Stimulated activated CD4-positive, alpha-beta T cell treated with anti-CD3 and anti-CD28 coated beads, Interleukin-1b, Interleukin-23, amount 100 ng/mL, for 1 hour (primary cell): ENCODE measurements at regions not wholly inside any gene's neighbourhood (a gene's known extent, or its start where the extent isn't known, plus 50 kb on each side); places are given as distances from the start of the nearest gene placed in this dataset.

Experiments
- DNase-seq, 2 donors: peaks; one replicate each; pipeline ENCODE4 v3.0.0-alpha.2; 2020; ENCODE audit warnings: low read depth in 2 of 2

DNA sequence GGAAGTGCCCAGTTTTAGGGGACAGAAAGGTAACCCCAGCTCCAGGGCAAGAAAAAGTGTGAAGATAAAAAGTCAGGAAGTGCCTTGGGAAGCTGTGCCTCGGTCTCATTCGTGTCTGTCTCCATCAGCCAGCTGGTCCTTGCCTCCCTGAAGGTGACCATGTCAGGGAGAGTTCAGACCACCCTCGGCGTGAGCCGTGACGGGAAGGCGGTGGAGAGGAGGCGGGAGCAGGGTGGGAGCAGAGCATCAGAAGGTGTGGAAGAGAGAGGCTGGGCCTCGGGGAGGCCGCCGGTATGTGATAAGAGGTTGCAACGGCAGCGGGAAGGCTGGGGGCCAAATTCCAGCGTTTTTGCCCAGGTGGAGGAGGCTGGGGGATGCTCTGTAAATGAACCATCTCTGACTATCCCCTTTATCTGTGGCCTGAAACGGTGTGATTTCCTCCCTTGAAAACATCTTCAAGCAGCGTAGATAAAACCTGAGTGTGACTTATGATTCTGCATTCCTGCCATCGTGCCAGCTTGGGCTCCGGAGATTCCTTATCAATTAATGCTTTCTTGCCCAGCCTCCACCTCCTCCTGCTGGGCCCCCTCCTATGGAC is 251.8 kb downstream of the IRF8 start:
- DNase-seq: no peak

DNA sequence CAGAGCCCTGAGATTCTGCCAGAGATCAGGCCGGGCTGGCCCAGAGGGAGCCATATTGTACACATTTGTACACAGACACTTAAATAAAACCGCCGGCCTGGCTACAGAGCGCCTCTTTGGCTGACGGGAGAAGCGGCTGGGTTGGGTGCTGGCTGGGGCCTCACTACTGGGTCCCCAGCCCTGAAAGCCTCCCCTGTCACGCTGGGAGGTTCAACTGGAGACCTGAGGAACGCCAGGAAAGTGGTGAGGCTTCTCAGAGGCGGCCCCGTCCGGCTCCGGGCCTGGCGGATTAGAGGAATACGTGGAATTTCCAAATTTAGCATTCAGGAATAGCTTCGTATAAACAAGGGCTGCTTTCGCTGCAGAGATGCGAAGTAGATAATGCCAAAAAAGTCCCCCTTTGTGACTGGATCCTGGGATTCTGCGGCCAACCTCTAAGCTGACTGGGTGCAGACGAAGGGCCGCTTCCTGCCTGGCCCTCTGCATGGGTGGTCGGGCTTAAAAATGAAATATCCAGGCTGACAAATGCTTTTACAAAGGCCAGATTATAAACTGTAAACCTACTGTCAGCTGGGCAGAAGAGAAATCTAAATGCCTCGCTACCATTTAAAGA is 252.4 kb downstream of the IRF8 start:
- no peak for DNase-seq

DNA sequence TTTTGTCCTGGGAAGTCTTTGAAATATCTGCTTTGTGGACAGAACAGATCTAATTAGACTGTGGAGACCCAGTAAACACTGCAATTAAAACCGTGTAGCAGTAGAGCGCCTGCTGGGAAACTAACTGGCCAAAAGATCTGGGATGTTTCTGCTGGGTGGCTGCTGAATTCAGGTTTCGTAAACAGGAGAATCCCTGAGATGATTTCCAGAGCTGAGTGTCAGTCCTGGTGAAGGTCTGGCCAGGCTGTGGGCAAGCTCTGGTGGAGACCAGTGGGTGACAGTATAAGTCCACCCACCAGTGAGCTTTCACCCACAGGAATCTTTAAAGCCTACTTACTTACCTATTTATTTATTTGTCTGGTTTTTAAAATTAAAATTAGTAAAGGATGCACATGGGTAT is 257.2 kb downstream of the IRF8 start:
- no peak for DNase-seq

DNA sequence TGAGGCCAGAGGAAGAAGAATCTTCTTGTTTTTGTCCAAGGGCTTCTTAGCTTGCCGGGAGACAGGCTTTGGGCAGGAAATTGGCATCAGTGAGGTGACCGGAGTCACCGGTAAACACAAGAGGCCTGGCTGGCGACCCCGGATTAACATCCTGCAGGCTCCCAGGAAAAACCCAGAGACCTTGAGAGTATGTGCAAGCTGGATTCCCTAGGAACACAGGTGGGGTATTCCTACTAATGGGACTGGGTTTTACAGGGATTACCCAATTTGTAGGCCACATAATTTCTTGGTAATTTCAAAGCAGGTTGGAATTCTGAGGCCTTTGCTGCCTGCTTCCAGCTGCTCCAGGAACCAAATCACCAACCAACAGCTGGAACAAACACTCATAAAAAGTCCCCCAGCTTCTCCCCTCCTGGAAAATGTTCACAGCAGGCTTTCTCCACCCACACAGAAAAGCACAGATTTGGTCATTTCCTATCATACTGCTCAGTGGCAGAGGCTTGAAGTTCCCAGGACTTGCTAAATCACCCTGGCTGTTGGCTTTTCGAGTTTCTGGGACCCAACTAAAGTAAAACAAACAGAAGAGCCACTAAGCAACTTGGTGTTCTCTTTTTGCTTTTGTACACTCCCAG is 258.8 kb downstream of the IRF8 start:
- no peak for DNase-seq

DNA sequence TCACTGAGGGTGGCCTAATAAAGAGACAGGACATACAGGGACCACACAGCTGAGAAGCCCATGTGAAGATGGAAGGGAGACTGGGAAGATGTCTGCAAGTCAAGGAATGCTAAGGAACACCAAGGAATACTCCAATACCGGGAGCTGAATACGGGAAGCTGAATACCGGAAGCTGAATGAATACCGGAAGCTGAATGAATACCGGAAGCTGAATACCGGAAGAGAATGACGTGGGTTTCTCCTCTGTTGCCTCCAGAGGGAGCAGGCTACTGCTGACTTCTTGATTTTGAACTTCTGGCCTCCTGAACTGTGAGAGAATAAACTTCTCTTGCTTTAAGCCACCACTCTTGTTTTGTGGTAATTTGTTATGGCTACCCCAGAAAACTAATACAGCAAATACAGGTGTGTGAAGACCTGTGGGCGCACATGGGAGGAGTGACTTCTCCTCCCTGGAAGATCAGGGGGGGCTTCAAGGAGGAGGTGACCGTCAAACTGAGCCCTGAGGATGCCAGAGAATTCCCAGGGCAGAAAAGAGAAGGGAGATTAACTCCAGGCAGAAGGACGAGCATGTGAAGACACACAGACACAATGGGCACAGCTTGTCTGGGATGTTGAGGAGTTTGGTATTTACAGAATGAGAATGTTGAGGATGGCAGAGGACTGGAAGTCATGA is 259.9 kb downstream of the IRF8 start:
- no peak for DNase-seq

DNA sequence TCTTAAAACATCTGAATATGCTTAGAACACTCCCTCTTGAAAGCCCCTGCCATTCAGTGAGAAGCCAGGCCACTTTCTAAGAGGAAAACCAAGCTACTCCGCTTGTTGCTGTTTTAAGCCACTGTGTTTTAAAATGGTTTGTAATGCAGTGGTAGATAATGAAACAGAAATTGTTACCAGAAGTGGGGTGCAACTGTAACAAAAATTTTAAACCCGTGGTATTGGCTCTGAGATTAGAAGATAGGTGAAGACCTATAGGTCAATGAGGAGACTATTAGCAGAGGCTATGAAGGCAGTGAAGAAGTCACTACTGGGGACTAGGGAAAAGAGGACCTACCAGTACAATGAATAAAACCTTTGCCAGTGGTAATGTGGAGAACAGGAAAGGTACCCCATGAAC is 266.5 kb downstream of the IRF8 start:
- no peak for DNase-seq

DNA sequence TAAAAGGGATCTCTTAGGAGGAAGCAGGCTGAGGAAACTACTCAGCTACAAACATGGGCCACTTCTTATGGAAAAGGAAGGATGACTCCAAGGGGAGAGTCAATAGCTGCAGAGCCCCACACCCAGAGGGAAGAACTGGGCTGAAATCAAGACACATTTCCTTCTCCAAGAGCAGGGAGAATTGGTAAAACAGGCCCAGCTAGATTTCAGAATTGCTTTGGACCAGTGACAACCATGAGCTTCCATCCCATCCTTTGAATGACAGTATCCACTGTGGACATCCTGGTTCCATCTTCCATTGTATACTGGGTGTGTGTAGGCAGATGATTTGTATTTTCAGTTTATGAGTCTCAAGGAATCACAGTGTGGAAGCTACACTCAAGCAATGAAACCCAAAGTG is 267.5 kb downstream of the IRF8 start:
- DNase-seq: no peak

DNA sequence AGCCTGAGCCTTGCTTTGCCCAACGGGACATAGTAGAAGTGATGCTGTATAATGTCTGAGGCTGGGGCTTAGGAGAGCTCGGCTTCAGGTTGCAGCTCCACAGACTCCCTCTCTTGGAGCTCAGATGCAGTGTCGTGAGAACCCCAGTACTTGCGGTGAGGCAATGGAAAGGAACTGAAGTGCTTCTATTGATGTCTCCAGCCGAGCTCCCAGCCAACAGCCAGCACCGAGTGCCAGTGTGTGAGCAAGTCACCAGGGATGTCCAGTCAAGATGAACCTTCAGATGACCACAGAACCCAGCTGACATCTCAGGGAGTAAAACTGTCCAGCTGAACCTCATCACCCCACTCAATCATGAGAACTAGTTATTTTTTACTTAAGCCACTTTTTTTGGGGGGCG is 268.1 kb downstream of the IRF8 start:
- no peak for DNase-seq

DNA sequence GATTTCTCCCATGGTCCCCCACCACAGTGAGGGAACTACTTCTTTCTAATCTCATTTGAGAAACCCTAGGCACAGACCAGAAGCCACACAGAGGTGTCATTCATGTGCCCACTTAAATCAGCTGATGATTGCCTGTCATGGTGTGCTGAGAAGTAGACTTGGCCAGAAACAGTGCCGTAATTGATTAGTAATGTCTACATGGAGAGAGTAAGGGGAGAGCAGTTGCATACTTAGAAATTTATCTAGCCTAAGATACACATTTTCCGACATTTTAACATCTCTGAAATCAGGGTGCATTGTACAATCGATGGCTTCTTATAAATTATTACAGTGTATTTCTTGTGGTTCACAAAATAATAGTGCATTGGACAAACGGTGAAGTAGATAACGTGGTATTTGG is 271.8 kb downstream of the IRF8 start:
- DNase-seq: no peak

DNA sequence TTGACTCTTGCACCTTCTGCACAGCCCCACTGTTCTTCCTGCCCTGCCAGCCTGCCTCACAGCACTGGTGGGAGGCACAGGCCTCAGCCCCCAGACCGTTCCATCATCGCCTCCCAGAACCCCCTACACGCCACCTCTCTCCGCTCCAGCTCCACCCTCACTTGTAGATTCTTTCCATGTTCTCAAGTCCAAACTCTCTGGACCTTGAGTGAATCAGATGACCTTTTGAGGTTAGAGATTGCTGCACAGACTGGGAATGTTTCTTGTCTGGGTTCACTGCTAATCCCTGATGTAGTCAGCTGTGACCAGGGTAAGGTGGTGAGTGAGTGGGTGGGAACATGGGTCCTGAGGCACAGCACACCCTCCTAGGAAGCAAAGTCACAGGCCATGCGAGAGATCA is 272.4 kb downstream of the IRF8 start:
- DNase-seq: no peak

DNA sequence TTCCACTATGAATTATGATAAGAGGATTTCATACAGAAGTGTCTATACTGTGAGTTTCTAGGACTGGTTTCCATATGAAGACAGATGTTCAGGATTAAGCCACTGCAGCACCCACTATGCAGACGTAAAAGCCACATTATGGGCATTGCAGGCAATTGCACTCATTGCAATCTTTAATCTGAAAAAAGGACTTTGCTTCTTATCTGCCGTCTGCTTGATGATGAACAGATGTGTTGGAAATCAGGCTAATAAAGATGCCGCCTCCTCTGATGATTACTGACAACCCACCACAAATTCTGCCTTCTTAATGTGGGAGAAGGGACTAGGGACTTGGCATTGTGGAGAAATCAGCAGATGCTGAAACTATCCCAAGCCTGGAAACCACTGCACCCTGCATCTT is 276.9 kb downstream of the IRF8 start:
- no peak for DNase-seq

DNA sequence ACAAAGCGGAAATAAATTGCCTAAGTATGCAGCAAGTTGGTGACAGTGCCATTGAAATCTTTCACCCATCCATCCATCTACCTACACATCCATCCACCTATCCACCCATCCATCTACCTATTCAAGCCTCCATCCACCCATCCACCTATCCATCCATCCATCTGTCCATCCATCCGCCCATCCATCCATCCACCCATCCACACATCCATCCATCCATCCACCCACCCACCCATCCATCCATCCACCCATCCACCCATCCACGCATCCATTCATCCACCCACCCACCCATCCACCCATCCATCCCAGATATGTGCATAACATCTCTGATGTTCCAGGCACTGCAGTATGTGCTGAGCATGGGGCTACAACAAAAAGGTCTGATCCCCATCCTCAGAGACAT is 277.5 kb downstream of the IRF8 start:
- DNase-seq: no peak

DNA sequence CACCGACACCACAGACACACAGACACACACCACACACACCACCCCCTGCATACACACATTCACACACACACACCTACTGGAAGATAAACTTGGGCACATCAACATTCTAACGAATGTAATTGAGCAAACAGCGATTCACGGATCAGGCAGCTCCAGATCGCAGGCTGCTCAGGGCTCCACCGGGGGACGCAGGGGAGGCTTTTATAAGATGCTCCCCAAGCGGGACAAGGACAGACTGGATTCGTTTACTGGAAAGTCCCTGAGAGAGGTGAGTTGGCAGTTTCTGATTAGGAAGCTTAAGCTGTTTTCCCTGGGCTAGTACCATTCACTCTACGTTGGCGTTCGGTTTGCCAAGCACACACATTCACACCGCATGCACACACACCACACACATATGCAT is 281.3 kb downstream of the IRF8 start:
- DNase-seq: no peak

DNA sequence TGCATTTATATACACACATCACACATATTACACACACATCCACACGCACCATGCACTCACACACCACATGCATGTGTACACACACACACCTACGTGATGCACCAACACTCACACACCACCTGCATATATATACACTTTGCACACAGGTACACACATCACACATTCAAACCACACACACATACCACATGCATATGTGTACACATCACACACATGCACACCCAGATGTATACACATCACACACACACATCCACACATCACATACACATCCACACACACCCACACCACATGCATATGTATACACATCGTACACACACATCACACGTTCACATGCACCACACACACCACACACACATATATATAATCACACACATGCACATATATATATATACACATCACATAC is 281.8 kb downstream of the IRF8 start:
- no peak for DNase-seq

DNA sequence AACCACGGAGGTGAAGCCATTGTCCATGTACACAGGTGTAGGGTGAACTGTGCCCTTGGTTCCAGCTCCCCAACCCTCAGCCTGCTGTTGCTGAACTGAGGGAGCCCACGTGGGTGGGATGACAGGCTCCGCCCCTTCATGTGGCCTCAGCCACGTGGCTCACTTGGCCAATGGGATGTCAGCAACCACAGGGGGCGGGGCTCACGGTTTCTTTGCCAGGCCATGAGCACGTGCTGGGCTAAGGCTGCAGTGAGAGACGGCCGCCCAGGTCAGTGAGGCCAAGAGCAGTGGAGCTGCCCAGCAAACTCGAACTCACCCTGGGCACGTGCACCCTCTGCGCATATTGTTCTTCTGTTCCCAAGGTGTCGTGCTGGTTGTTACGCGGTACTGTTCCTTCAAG is 282.6 kb downstream of the IRF8 start:
- DNase-seq: no peak

DNA sequence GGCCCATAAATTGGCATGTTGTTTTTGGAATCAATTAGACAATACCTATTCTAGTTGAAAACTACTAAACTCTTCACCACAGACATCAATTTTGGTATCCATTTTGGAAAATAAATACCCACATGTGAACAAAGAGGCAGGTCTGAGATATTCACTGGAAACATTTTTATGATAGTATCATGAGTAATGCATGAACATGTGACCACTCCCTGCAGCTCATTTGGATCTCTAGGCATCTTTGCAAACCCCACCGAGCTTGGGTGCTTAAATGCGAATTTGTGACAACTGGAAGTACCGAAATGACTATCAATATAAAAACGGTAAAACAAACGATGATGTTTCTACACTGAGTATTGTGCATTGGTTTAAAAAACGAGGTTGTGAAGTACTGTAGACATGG is 285.2 kb downstream of the IRF8 start:
- no peak for DNase-seq

DNA sequence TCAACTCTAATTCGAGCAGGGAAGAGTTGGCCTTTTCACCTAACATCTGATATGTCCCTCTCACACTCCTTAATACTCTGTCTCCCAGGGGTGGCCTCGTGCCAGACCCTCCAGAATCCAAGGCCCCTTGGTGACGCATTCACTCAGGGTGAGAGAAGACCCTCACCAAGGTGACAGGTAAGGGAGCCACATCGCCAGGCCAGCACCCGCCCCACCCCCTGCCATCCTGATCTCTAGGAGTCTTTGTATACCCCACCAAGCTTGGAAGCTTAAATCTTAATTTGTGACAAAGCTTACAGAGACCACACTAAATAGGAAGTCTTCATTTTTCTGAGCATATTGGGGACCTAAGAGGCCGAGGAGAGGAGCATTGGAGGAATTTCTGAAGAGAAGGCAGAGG is 286.1 kb downstream of the IRF8 start:
- no peak for DNase-seq

DNA sequence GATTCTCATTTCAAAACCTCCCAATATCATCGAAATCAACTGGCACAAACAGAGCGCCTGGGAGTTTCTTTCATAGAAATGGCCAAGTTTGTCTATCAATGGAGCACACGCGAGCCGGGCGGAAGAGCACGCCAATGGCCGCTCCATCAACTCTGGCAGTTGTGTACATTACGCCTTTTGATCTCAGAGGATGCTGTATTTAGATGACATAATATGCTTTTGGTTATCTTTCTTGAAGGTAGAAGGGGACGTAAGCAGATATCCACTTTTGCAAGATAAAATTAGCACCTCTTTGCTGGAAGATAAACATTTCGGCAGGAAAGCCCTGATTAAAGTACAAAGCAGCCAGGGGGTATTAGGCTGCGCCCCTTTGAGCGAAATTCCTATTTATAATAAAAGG is 287.4 kb downstream of the IRF8 start:
- no peak for DNase-seq

DNA sequence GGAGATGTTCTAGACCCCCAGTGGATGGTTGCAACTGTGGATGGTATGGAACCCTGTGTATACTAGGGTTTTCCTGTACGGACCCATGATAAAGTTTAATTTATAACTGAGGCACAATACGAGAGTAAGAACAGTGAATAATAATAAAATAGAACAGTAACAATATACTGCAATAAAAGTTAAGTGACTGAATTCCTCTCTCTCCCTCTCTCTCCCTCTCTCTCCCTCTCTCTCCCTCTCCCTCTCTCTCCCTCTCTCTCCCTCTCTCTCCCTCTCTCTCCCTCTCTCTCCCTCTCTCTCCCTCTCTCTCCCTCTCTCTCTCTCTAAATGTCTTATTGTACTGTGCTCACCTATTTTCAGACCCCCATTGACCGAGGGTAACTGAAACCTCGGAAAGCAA is 291.0 kb downstream of the IRF8 start:
- DNase-seq: no peak

DNA sequence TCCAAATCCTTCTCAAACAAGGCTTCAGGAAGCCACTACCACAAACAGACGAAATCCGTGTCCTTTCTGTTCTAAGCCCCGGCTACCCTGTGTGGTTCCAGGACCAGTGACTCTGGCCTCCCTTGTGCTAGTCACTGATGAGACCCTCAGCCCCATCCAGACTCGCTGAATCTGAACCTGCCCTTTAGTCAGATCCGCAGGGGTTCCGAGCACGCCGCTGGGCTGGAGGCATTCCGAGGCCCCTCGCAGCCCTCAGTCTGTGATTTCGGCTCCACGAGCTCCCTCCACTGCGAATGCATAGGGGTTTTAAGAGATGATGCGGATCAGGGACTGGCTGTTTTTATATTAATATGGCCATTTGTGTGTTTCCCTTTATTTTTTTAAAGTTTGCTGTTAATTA is 292.7 kb downstream of the IRF8 start:
- DNase-seq: no peak

DNA sequence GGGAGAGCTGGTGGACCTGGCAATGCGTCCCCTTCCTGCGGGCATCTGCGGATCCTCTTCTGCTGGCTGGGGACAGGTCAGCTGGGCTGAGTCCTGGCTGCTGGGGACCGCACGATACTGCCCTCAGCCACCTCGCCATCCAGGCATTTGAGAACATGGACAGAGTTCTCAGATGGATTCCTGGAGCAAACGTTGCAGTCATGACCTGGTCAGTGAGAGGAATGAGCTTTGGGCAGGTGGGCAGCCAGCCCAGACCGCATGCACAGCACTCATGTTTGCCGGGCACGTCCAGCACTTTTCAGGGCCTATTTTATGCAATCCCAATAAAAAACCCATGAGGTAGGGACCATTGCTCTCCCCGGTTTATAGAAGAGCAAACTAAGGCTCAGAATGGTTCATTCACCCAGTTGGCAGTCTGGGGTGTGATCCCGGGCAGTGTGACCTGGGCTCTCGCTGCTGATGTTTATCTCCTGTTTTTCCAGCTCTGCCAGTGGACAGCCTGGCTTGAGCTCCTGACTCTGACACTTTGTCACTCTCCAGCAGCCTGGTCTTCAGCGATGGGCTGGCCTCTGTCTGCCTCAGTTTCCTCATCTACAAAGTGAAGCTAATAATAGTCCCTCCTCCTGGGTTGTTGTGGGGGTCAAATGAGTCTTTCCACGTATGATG is 294.7 kb downstream of the IRF8 start:
- no peak for DNase-seq

DNA sequence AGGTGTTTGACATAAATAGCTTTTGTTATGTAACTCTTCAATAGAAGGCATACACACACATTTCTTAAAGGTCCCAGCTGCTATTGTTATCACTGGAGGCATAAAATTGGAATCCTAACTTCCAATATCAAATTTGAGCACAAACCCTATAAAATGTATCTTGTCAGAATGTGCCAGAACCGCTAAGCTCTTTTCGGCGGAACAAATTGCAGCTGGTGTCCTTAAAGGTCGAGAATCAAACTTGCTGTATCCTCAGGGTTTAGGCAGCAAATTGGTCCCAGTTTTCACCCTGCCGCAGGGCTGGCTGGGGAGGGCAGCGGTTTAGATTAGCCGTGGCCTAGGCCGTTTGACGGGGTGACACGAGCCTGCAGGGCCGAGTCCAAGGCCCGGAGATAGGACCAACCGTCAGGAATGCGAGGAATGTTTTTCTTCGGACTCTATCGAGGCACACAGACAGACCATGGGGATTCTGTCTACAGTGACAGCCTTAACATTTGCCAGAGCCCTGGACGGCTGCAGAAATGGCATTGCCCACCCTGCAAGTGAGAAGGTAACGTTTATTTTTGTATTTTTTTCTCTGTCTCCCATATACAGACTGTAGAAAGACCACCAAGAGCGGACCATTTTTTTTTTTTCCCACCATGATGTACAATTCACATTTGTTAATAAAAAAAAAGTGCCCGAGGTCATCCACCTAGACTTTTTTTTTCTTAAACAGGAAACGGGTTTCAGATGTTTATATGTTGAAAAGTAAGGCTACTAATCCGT is 297.1 kb downstream of the IRF8 start:
- DNase-seq: no peak
